Neural cell (in vitro differentiated cells): ENCODE measurements at regions not wholly inside any gene's neighbourhood (a gene's known extent, or its start where the extent isn't known, plus 50 kb on each side); places are given as distances from the start of the nearest gene placed in this dataset.

ENCODE experiments used
- CTCF ChIP-seq: fragments of 450-650 bp; IDR thresholded peaks from 2 replicates; pipeline ENCODE4 v1.5.1; 2014; ENCODE audit warnings: antibody characterized with exemption, mild to moderate bottlenecking, moderate library complexity; ENCODE audit not compliant: poor library complexity, severe bottlenecking
- EP300 ChIP-seq: fragments of 450-650 bp; conservative IDR thresholded peaks from 2 replicates; pipeline ENCODE4 v1.6.1; 2014; ENCODE audit warnings: antibody characterized with exemption, mild to moderate bottlenecking, moderate library complexity; ENCODE audit not compliant: poor library complexity, severe bottlenecking
- EZH2 ChIP-seq: fragments of 200-600, 300-800 bp; shearing (Covaris generic), sonication (generic); IDR thresholded peaks from 2 replicates; pipeline ENCODE4 v1.6.1; 2014; ENCODE audit warnings: antibody characterized with exemption, low read length, borderline replicate concordance, mild to moderate bottlenecking; ENCODE audit not compliant: insufficient read depth, poor library complexity, severe bottlenecking
- MXI1 ChIP-seq: fragments of 450-650 bp; conservative IDR thresholded peaks from 2 replicates; pipeline ENCODE4 v1.6.1; 2014; ENCODE audit warnings: antibody characterized with exemption, mild to moderate bottlenecking; ENCODE audit not compliant: poor library complexity, severe bottlenecking
- POLR2AphosphoS5 ChIP-seq: IDR thresholded peaks from 2 replicates; pipeline ENCODE4 v1.6.1; 2012
- RAD21 ChIP-seq: fragments of 450-650 bp; conservative IDR thresholded peaks from 2 replicates; pipeline ENCODE4 v1.6.1; 2014; ENCODE audit warnings: antibody characterized with exemption, mild to moderate bottlenecking, moderate library complexity
- REST ChIP-seq: IDR thresholded peaks from 2 replicates; pipeline ENCODE4 v1.6.1; 2012; ENCODE audit warnings: borderline replicate concordance
- SMC3 ChIP-seq: fragments of 450-650 bp; conservative IDR thresholded peaks from 2 replicates; pipeline ENCODE4 v1.6.1; 2014; ENCODE audit warnings: antibody characterized with exemption, mild to moderate bottlenecking, moderate library complexity; ENCODE audit not compliant: poor library complexity
- TAF1 ChIP-seq: IDR thresholded peaks from 2 replicates; pipeline ENCODE4 v1.6.1; 2012; ENCODE audit warnings: low read depth

GRCh38 chr10:62990126-62990525 lies 143.0 kb upstream of the NRBF2 start:
- no peak for TF ChIP-seq CTCF
- TF ChIP-seq POLR2AphosphoS5: no peak
- TF ChIP-seq RAD21: no peak
- TF ChIP-seq EP300: no peak
- no peak for TF ChIP-seq EZH2
- TF ChIP-seq TAF1: no peak
- TF ChIP-seq REST: no peak
- TF ChIP-seq MXI1: no peak
- TF ChIP-seq SMC3: no peak
